NCI-H226 (cell line): ENCODE measurements at regions not wholly inside any gene's neighbourhood (a gene's known extent, or its start where the extent isn't known, plus 50 kb on each side); places are given as distances from the start of the nearest gene placed in this dataset.

ENCODE experiments used
- DNase-seq: peaks from one replicate; pipeline ENCODE4 v3.0.0-alpha.2; 2015

- no peak for DNase-seq
These were observed 266.2 kb downstream of the OLFM3 start for GRCh38 chr1:101730559-101730958.

GRCh38 chr1:101732261-101732660, 264.5 kb downstream of the OLFM3 start:
- no peak for DNase-seq

DNA sequence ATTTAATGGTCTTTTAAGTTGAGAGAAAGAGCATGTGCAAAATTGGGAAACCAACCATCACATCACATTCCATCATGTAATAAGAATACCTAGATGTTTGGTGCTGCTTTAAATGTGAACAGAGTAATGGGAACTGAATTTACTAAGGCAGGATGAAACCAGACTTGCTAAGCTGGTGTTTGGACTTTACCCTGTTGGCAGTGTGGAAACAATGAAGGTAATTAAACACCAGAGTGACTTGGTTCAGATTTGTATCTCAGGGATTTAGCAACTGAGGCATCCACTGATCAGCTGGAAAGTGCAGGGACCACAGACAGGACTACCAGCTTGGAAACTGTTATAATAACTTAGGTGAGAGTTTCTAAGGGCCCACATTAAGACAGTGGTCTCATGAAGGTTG, 263.4 kb downstream of the OLFM3 start:
- no peak for DNase-seq

DNA sequence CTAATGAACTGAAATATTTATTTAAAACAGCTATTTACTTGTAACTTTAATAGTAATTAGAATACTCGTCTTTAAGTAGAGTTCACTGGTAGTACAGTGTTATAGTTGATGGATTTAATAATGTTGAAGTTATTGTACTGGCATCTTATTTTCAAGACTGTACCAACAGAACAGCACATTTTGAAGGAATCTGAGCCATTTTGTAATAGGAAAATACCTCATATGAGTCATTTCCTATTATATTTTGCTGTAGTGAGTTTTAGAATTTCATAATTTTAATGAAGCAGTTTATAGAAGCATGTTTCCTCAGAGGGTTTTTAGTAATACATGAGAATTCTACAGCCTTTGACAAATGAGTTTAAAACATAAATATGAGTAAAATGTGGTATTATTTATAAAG, 258.3 kb downstream of the OLFM3 start:
- DNase-seq = peak; percentile 60

- no peak for DNase-seq
These were observed 257.6 kb downstream of the OLFM3 start for GRCh38 chr1:101739146-101739545.

- no peak for DNase-seq
These were observed 256.8 kb downstream of the OLFM3 start for GRCh38 chr1:101739826-101740330.

GRCh38 chr1:101741910-101742309, 254.8 kb downstream of the OLFM3 start:
- no peak for DNase-seq

GRCh38 chr1:101742509-101742908, 254.2 kb downstream of the OLFM3 start:
- no peak for DNase-seq

GRCh38 chr1:101745551-101746270, 251.0 kb downstream of the OLFM3 start:
- no peak for DNase-seq

- peak; percentile 19 for DNase-seq
These were observed 248.6 kb downstream of the OLFM3 start for GRCh38 chr1:101748077-101748476.
